GM23338 (cell line): ENCODE measurements at regions not wholly inside any gene's neighbourhood (a gene's known extent, or its start where the extent isn't known, plus 50 kb on each side); places are given as distances from the start of the nearest gene placed in this dataset.

Source experiments
- ATAC-seq: fragments of 200-7000 bp; cut with Tn5 transposase; 3 replicates; pipeline ENCODE4 v1.9.1; 2020
- DNase-seq: peaks from one replicate; pipeline ENCODE4 v3.0.0-alpha.2; 2015; ENCODE audit warnings: low spot score
- H2AFZ ChIP-seq: fragments of 200-600 bp; sonication (generic); 2 replicates; pipeline ENCODE4 v1.8.0; 2016; ENCODE audit warnings: antibody characterized with exemption, mild to moderate bottlenecking, moderate library complexity
- H3F3A ChIP-seq: fragments of 200-600 bp; sonication (generic); replicated peaks from 2 replicates; pipeline ENCODE4 v1.8.0; 2017; ENCODE audit warnings: antibody characterized with exemption, mixed run types, low read depth
- H3K27ac ChIP-seq: fragments of 200-600 bp; sonication (generic); 2 replicates; pipeline ENCODE4 v1.6.1; 2016; ENCODE audit warnings: low read depth
- H3K27me3 ChIP-seq: fragments of 200-600 bp; sonication (generic); 2 replicates; pipeline ENCODE4 v1.8.0; 2016; ENCODE audit warnings: mild to moderate bottlenecking, mixed run types, moderate library complexity; ENCODE audit not compliant: insufficient read depth
- H3K36me3 ChIP-seq: fragments of 200-600 bp; sonication (generic); 2 replicates; pipeline ENCODE4 v1.8.0; 2016; ENCODE audit warnings: mild to moderate bottlenecking; ENCODE audit not compliant: insufficient read depth
- H3K4me1 ChIP-seq: fragments of 200-600 bp; sonication (generic); 2 replicates; pipeline ENCODE4 v1.8.0; 2016; ENCODE audit warnings: mild to moderate bottlenecking, moderate library complexity; ENCODE audit not compliant: insufficient read depth
- H3K4me2 ChIP-seq: fragments of 200-600 bp; sonication (generic); 2 replicates; pipeline ENCODE4 v1.7.1; 2017; ENCODE audit warnings: mixed run types
- H3K4me3 ChIP-seq: fragments of 200-600 bp; sonication (generic); 2 replicates; pipeline ENCODE4 v1.6.1; 2016; ENCODE audit warnings: mixed run types
- H3K79me2 ChIP-seq: fragments of 200-600 bp; sonication (generic); replicated peaks from 2 replicates; pipeline ENCODE4 v1.8.0; 2017; ENCODE audit warnings: mild to moderate bottlenecking; ENCODE audit not compliant: insufficient read depth
- H3K9me2 ChIP-seq: fragments of 200-600 bp; sonication (generic); 2 replicates; pipeline ENCODE4 v1.8.0; 2017; ENCODE audit not compliant: insufficient read depth
- H4K20me1 ChIP-seq: fragments of 200-600 bp; sonication (generic); replicated peaks from 2 replicates; pipeline ENCODE4 v1.8.0; 2017; ENCODE audit warnings: mild to moderate bottlenecking; ENCODE audit not compliant: insufficient read depth
- H3K27ac Mint-ChIP-seq: 2 replicates; pipeline ENCODE4 v1.8.0; 2020; ENCODE audit warnings: inconsistent platforms, mild to moderate bottlenecking, moderate library complexity, mixed read lengths
- H3K27me3 Mint-ChIP-seq: 3 replicates; pipeline ENCODE4 v1.8.0; 2022; ENCODE audit warnings: low read depth, mild to moderate bottlenecking, moderate library complexity, mixed read lengths, inconsistent platforms; ENCODE audit not compliant: insufficient read depth, poor library complexity
- H3K36me3 Mint-ChIP-seq: 3 replicates; pipeline ENCODE4 v1.8.0; 2021; ENCODE audit warnings: low read depth, mild to moderate bottlenecking, inconsistent platforms, moderate library complexity, mixed read lengths
- H3K4me1 Mint-ChIP-seq: 3 replicates; pipeline ENCODE4 v1.8.0; 2020; ENCODE audit warnings: mild to moderate bottlenecking, inconsistent platforms, mixed read lengths
- H3K4me3 Mint-ChIP-seq: 3 replicates; pipeline ENCODE4 v1.8.0; 2021; ENCODE audit warnings: moderate library complexity, mild to moderate bottlenecking, inconsistent platforms, mixed read lengths
- H3K9me3 Mint-ChIP-seq: 3 replicates; pipeline ENCODE4 v1.8.0; 2020; ENCODE audit warnings: moderate library complexity, mild to moderate bottlenecking, inconsistent platforms, mixed read lengths
- CREB1 ChIP-seq: fragments of 250-450 bp; sonication (Bioruptor Pico); IDR thresholded peaks from 2 replicates; pipeline ENCODE4 v1.5.0; 2020; ENCODE audit warnings: low read depth, mild to moderate bottlenecking, moderate library complexity
- CTCF ChIP-seq, 2 experiments: fragments of 200-600 bp in 1 of 2; sonication (generic) in 1 of 2; conservative IDR thresholded peaks; 2 replicates each; pipeline versions ENCODE4 v1.5.1 to v1.6.1; 2016 to 2017; ENCODE audit warnings: antibody characterized with exemption in 2 of 2, low read depth in 2 of 2, mild to moderate bottlenecking in 2 of 2, moderate library complexity in 1 of 2
- ETS1 ChIP-seq: IDR thresholded peaks from 2 replicates; pipeline ENCODE4 v1.6.1; 2016; ENCODE audit warnings: antibody characterized with exemption
- EZH2 ChIP-seq: fragments of 200-600 bp; sonication (generic); IDR thresholded peaks from one replicate; pipeline ENCODE4 v1.8.0; 2017; ENCODE audit warnings: antibody characterized with exemption, mild to moderate bottlenecking, low read depth; ENCODE audit not compliant: unreplicated experiment
- EZH2phosphoT487 ChIP-seq: fragments of 200-600 bp; sonication (generic); IDR thresholded peaks from one replicate; pipeline ENCODE4 v1.8.1; 2018; ENCODE audit warnings: antibody characterized with exemption; ENCODE audit not compliant: unreplicated experiment
- JUNB ChIP-seq: IDR thresholded peaks from one replicate; pipeline ENCODE4 v1.6.1; 2016; ENCODE audit warnings: antibody characterized with exemption; ENCODE audit not compliant: unreplicated experiment
- NANOG ChIP-seq: IDR thresholded peaks from 2 replicates; pipeline ENCODE4 v1.6.1; 2016; ENCODE audit warnings: antibody characterized with exemption, borderline replicate concordance
- POLR2AphosphoS5 ChIP-seq: IDR thresholded peaks from 2 replicates; pipeline ENCODE4 v1.6.1; 2016; ENCODE audit warnings: antibody characterized with exemption, low read depth
- ZNF114 ChIP-seq: fragments of 250-450 bp; sonication (Bioruptor Pico); IDR thresholded peaks from 2 replicates; pipeline ENCODE4 v1.5.0; 2020; ENCODE audit warnings: mild to moderate bottlenecking, moderate library complexity
- ZNF331 ChIP-seq: fragments of 250-450 bp; sonication (Bioruptor Pico); IDR thresholded peaks from 2 replicates; pipeline ENCODE4 v1.5.0; 2020; ENCODE audit warnings: low read depth, mild to moderate bottlenecking, moderate library complexity
- ZNF462 ChIP-seq: fragments of 250-450 bp; sonication (Bioruptor Pico); IDR thresholded peaks from 2 replicates; pipeline ENCODE4 v1.5.0; 2020; ENCODE audit warnings: mild to moderate bottlenecking, moderate library complexity

- Mint-ChIP-seq H3K9me3 (no peaks in the 10 kb centered on the region), H3K4me1 (0 out of 3 replicates have a peak, but pooled peaks cover 2% of the 10 kb centered on the region), H3K36me3 (no peaks in the 10 kb centered on the region), H3K4me3 (no peak overlapping the region), H3K27me3 (no peaks in the 10 kb centered on the region), H3K27ac (no peak overlapping the region)
- Histone ChIP-seq H3K79me2 (no peaks in the 10 kb centered on the region), H3F3A (no peaks in the 10 kb centered on the region), H3K9me2 (no peaks in the 10 kb centered on the region), H4K20me1 (no peaks in the 10 kb centered on the region), H3K4me3 (no peak overlapping the region), H3K27ac (no peak overlapping the region), H3K36me3 (no peaks in the 10 kb centered on the region), H2AFZ (no peak overlapping the region), H3K4me1 (no peaks in the 10 kb centered on the region), H3K27me3 (no peaks in the 10 kb centered on the region), H3K4me2 (no peak overlapping the region)
- no peak for TF ChIP-seq EZH2phosphoT487
- TF ChIP-seq CTCF (conservative IDR thresholded peaks at IDR 0.05; ENCODE audit: low read depth in 2 of 2): no peak
- TF ChIP-seq ZNF331 (CRISPR knock-in tag): no peak
- no peak for TF ChIP-seq POLR2AphosphoS5
- TF ChIP-seq ZNF114 (CRISPR knock-in tag): no peak
- no peak for TF ChIP-seq NANOG
- TF ChIP-seq ETS1: no peak
- DNase-seq (no peak), ATAC-seq (no peak)
Measured at GRCh38 chr5:58266402-58266801, 193.5 kb downstream of the PLK2 start.

- H3K79me2 ChIP-seq: no peaks in the 10 kb centered on the region
- no peaks in the 10 kb centered on the region; the same call in 1 of the 2 replicates for H3K4me1 ChIP-seq
- no peaks in the 10 kb centered on the region for H3K9me3 Mint-ChIP-seq
- H3K9me2 ChIP-seq: no peaks in the 10 kb centered on the region
- no peaks in the 10 kb centered on the region for H3K36me3 Mint-ChIP-seq
- H3K36me3 ChIP-seq: no peaks in the 10 kb centered on the region
- no peaks in the 10 kb centered on the region for H3K27me3 ChIP-seq
- no peaks in the 10 kb centered on the region for H3K27me3 Mint-ChIP-seq
- H4K20me1 ChIP-seq: no peaks in the 10 kb centered on the region
- H2AFZ ChIP-seq: peak overlapping the region; percentile 79; the same call in 1 of the 2 replicates
- H3K27ac Mint-ChIP-seq: peak overlapping the region; percentile 19; the same call in 1 of the 2 replicates
- ATAC-seq (no peak), DNase-seq (no peak)
- no peak overlapping the region for H3K4me2 ChIP-seq
- H3K4me3 Mint-ChIP-seq: no peak overlapping the region
- no peaks in the 10 kb centered on the region for H3F3A ChIP-seq
- H3K4me1 Mint-ChIP-seq: 0 out of 3 replicates have a peak, but pooled peaks cover 2% of the 10 kb centered on the region
- no peak overlapping the region for H3K27ac ChIP-seq
- no peak overlapping the region for H3K4me3 ChIP-seq
- TF ChIP-seq NANOG: no peak
- no peak for TF ChIP-seq ZNF462
- TF ChIP-seq EZH2: no peak
- TF ChIP-seq ETS1: no peak
- TF ChIP-seq CREB1: no peak
- no peak for TF ChIP-seq ZNF331 (CRISPR knock-in tag)
- no peak for TF ChIP-seq JUNB
- TF ChIP-seq POLR2AphosphoS5: no peak
Measured at GRCh38 chr5:58265246-58265930, 194.5 kb downstream of the PLK2 start.
